PC-9 (cell line): ENCODE measurements at regions not wholly inside any gene's neighbourhood (a gene's known extent, or its start where the extent isn't known, plus 50 kb on each side); places are given as distances from the start of the nearest gene placed in this dataset.

Experiments
- EZH2 ChIP-seq: fragments of 200-600 bp; sonication (generic); IDR thresholded peaks from 2 replicates; pipeline ENCODE4 v1.8.0; 2017; ENCODE audit warnings: antibody characterized with exemption, low read depth
- TF ChIP-seq, protein P1 (sequence below): fragments of 200-600 bp; sonication (generic); conservative IDR thresholded peaks from 2 replicates; pipeline ENCODE4 v1.6.1; 2017; ENCODE audit warnings: mixed run types, antibody characterized with exemption, mild to moderate bottlenecking, moderate library complexity

GRCh38 chr10:128839701-128840100, 627.3 kb upstream of the MGMT start:
- TF ChIP-seq, protein P1, sequence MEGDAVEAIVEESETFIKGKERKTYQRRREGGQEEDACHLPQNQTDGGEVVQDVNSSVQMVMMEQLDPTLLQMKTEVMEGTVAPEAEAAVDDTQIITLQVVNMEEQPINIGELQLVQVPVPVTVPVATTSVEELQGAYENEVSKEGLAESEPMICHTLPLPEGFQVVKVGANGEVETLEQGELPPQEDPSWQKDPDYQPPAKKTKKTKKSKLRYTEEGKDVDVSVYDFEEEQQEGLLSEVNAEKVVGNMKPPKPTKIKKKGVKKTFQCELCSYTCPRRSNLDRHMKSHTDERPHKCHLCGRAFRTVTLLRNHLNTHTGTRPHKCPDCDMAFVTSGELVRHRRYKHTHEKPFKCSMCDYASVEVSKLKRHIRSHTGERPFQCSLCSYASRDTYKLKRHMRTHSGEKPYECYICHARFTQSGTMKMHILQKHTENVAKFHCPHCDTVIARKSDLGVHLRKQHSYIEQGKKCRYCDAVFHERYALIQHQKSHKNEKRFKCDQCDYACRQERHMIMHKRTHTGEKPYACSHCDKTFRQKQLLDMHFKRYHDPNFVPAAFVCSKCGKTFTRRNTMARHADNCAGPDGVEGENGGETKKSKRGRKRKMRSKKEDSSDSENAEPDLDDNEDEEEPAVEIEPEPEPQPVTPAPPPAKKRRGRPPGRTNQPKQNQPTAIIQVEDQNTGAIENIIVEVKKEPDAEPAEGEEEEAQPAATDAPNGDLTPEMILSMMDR: no peak
- TF ChIP-seq EZH2: no peak
